Pons (tissue), 1 donor: ENCODE measurements at regions not wholly inside any gene's neighbourhood (a gene's known extent, or its start where the extent isn't known, plus 50 kb on each side); places are given as distances from the start of the nearest gene placed in this dataset.

Experiments
- DNase-seq: peaks from one replicate; pipeline ENCODE4 v3.0.0-alpha.2; 2016; ENCODE audit warnings: low spot score

DNA sequence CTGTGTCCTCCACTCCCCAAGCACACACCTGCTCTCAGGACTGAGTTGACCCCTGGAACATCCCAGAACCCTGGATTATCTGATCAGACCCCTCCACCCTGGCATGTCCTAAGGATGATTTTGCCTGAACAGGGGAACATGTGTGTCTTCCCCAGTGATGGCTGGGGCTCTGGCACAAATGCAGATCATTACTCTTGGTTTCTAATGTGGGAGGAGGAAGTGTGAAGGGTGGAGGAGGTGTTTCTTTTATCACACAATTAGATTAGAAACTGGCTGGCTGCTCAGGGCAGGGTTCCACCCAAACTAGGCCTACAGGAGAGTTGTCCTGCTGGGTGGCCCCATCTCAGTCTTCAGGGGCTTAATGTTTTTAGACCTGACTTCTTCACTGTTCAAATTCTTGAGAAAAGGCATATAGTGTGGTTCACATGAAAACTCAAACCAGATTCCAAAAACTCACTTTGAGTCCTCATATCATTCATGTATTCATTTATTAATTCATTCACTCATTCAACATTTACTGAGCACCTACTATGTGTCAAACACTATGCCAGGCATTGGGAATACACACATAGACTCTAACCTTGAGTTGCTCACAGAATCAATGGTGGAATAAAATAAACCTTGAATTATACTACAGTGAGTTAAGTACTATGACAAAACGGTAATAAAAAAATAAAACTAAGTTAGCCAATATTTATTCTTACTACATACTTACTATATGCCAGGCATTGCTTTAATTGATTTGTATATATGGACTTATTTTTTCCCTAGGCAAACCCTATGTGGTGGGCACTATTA, 221.8 kb upstream of the JUN start:
- DNase-seq = no peak

DNA sequence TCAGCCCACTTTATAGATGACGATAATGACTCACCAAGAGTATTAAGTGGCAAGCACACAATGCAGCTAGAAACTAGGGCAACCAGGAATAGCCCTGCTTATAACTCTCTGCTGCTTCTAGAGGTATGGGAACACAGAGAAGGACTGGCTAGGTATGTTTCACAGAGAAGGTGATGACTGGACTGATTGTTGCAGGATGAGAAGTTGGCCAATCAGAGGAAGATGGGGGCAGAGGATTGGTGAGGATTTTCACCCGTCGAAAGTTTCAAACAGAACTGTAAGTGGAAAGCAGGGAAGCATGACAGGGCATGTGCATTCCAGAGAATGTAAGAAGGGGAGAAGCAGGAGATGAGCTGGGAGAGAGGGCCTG, 222.4 kb upstream of the JUN start:
- DNase-seq = no peak

DNA sequence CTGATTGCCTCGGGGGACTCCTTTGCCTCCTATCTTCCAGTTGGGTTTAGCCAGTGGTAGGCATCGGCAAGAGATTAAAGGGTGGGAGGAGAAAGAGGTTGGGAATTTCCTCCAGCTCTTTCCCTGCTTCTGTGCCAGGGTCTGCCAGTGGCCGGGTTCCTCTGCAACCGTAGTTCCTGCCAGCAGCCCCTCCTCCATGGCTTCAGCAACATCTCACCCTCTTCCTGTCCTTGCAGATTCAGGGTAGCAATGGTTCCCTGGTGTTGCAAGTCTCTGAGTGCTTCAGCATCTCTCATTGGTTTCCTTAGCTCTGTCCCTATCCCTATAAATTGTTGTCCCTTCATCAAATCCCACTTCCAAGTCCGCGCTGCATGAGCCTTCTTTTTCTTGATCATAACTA, 223.1 kb upstream of the JUN start:
- DNase-seq = no peak

DNA sequence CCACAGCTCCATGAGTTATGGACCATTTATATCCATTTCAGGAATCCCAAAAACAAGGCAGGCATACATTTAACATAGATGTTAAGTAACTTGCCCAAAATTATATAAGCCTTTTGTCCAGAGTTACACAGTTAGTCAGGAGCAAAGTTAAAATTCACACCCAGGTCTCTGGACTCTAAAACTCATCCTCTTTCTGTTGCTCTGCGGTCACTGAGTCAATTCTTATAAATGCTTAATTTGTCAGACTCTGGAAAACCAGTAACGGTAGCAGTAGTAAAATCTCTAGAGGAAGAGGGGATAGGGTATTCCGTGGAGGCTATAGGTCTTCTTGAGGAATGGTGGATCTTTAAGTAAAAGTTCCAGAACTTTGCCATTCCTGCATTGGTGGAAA, 223.6 kb upstream of the JUN start:
- no peak for DNase-seq

DNA sequence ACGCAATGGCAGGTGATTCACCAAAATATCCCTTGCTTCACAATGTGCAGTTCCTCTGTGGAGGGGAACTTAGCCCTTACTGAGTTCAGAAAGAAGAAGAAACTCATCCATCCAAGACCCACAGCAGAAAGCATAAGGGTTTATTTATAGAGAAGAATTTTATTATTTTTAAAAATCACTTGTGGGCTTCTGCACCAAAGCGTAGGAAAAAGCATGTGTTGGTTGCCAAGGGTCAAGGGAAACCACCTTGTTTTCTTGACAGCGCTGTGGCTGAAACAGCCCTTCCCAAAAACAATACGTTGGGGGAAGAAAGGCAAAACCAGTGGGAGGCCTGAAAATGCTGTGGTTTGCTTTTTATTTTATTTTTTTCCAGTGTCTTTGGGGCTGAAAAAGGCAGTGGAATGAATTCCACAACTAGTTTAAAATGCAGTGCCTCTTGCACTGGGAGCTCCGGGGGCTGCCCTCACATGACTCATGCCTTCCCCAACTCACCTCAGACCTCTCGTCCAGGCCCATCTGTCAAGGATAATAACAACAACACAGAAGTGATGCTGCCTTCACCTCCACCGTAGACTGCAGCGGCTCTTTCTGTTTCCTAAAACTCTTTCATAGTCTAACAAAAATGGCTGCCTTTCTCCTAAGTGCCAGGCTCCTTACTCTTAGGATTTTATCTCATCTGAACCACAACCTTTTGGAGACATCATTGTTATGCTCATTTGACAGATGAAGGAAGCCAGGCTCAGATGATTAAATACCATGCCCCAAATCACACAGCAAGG, 224.2 kb upstream of the JUN start:
- DNase-seq = peak; percentile 2

DNA sequence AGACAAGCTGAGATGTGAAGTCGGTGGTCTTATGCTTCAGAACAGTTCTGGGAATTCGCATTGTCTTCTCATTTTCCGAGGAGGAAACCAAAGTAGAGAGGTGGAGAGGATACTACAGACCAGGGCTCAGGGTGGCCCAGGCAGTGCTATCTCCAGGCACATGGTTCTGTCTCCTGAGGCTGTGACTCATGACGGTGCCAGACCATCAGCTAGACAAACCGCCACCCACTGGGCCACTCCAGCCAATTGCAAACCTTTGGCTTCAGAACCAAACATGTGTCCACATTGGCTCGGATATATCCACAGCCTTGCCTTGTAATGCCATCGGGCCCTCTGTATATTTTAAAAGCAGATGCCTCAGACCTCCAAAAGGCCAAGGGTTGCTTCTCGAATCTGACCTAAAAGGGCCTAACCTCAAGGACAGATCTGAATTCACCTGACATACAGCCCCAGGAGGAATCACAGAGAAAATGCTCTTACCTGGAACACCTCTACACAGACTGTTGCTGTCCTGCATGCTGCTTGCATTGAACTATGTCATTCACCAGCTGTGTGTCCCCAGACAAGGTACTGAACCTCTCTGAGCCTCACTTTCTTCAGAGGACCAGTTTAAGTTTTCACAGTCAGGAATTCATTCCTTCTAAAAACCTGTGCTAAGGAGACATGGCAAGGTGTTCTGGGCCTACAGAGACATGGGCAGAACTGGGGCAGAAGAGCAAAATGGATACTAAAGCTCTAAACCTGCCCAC, 224.9 kb upstream of the JUN start:
- no peak for DNase-seq

DNA sequence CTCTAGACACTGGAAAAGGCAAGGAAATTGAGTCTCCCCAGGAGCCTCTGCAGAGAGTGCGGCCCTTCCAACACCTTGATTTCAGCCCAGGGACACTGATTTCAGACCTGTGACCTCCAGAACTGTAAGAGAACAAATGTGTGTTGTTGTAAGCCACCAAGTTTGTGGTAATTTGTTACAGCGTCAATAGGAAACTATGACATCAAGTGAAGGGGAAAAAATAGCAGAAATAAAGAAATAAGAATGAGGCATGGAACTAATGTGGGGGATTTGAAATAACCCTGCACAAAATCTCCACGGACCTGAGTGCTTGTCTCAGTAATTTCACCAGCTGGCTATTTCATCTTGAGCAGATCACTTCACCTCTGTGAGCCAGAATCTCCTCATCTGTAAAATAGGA, 227.8 kb upstream of the JUN start:
- DNase-seq = no peak

DNA sequence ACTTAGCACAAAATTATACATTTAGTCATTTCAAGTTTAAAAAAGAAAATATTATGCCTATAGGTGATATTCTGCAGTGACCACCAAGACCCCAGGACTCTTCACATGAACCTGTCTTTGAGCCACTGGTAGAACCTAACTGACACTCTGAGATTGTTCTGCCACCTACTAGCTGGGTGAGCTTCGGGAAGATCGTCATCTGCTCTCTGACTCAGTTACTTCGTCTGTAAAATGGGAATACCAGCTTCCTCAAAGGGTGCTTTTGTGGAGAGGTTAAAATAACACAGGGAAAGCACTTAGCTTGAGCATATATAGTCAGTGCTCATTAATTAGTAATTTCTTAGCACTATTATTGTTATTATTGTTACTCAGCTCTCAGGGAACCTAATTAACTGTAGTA, 228.5 kb upstream of the JUN start:
- no peak for DNase-seq

DNA sequence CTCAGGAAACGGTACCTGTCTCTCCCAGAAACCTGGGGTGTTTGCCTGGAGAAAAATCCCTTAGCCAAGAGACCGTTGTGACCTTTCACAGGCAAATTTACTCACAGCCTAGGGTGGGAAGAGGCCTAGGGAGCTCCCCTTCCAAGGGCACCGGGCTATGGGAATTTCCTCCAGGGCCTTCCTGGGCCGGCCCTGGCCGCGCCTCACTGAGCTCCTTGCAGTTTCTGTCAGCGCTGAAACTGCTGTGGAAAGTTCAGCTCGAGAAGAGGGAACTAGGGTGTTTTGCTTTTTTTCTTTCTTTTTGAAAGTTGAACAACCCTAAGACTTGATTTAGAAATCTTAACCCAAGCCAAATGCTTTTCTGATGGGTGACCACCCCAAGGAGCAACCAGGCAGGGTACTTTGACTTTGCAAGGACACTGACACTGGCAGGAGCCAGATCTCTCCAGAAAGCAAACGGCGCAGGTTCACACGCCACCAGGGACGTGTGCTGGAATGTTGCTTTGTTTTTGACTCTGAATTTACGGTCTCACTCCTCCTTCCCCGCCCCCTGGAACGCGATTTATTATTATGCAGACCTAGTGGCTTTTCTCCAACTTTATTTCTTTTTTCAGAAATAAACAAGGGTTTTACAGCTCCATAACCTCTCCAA, 229.6 kb upstream of the JUN start:
- peak; percentile 16 for DNase-seq

DNA sequence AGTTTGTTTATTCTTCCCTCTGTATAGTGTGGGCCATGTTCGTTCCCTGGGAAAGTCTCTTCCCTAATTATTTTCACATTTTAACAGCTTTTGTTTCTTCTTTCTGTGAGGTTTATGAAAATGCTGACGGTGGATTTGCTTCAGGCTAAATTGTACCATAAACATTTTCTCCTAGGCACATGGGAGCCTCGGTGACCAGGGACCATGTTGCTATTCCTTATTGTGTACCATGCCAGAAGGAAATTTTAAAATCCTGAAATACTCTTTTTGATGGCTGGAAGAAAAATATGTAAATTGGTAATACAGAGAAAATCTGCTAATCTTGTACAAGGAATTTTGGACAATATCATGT, 230.1 kb upstream of the JUN start:
- DNase-seq = no peak

DNA sequence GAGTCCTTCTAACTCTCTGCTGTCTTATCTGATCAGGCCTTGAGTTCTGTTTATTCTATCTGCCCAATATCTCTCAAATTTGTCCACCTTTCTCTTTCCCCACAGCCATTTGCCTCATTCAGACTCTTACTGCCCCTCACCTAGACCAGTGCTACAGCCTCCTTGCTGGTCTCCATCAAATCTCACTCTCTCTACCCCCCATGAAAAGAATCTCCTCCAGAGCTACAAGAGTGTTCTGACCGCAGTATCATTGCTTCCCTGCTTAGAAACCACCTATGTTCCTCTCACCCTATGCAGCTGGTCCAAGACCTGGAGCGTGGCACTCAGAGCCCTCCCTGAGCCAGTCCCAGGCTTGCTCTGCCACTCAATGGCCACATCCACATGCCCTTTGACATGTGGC, 231.0 kb upstream of the JUN start:
- no peak for DNase-seq

DNA sequence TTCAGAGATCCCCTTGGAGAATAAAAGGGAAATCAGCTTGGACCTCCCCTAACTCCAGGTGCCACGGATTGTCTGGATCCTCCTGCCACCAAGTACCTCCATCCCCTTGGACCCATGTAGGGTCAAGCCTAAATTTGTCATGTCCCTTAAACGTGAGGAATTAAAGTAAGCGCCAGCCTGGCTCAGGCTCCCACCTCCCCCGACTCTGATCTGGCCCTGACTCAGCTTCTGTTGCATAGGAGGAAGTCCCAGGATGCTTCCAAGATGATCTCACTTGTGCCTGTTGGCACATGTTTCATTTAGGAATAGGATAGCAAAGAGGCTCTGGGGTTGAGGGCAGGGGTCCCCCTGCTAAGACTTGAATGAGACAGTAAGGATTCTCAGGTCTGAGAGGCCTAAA, 231.9 kb upstream of the JUN start:
- DNase-seq = no peak

DNA sequence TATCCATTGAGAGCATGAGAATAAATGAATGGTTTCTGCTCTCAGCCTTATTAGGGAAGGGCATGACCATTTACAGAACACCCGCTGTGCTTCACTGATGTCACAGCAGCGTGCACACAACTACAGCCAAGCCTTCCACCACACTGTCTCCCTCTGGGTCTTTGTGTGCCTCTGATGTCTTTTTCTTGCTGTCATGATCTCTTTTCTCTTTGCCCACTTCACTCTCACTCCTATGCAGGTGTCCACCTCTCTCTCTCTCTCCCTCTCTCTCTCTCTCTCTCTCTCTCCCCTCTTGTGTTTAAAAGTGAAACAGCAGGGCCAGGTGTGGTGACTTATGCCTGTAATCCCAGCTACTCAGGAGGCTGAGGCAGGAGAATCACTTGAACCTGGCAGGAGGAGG, 232.5 kb upstream of the JUN start:
- DNase-seq = no peak

DNA sequence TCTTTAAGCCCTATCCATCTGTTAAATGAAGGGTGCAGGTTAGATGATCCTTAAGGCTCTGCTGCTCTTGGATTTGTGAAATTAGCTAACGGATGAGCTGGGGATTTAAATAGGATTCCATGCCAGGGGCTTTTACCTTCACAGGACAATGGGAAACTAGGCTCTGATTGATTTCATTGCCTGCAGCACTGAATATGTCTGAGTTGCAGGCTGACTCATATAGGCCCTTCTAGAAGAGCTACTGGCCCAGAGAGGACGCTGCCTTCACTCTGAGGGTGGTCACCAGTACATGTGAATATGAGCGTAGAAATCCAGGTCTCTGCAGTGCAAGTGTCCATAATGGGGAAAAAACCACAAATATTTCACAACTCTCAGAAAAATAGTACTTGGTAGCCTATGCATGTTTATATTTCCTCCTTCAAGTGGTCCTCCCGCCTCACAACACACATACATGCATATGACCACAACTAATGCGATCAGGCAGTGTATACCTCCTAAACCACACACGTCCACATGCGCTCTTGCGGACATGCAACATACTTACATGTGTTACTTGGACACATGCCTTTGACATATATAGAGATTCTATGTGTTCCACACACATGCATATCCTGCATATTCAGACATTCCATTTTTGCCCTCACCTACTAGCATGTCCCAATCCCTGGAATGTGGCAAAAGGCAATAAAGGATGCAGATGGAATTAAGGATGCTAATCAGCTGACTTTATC, 233.8 kb upstream of the JUN start:
- no peak for DNase-seq

DNA sequence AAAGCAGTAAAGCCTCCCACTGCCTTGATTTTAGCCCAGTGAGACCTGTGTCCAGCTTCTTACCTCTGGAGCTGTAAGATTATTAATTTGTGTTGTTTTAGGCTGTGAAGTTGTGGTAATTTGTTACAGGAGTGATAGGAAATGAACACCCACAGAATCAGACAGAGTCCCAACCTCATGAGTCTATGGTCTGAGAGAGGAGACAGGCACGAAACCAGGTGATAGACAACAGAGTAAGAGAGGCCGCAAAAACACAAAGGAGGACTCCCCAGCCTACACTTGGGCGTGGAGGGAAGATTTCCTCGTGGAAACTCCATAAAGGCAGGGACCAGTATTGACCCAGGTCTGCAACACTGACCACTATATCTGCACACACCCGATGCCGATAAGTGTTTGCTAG, 234.6 kb upstream of the JUN start:
- no peak for DNase-seq

DNA sequence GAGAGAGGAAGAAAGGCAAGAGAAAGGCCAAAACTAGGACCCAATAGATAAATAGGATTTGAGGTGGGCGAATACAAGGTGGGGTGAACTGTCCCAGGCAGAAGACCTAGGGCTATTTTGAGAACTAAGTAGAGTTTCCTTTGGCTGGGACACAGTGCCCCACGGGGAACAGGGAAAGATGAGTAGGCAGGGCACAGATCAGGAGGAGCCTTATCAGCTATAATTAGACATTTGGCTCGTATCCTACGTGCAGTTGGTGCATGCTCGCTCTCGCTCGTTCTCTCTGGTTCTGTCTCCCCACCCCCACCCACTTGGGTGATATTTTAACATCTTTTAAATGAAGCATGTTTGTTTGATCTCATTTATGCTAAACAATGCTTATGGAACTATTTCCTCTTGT, 235.0 kb upstream of the JUN start:
- no peak for DNase-seq

DNA sequence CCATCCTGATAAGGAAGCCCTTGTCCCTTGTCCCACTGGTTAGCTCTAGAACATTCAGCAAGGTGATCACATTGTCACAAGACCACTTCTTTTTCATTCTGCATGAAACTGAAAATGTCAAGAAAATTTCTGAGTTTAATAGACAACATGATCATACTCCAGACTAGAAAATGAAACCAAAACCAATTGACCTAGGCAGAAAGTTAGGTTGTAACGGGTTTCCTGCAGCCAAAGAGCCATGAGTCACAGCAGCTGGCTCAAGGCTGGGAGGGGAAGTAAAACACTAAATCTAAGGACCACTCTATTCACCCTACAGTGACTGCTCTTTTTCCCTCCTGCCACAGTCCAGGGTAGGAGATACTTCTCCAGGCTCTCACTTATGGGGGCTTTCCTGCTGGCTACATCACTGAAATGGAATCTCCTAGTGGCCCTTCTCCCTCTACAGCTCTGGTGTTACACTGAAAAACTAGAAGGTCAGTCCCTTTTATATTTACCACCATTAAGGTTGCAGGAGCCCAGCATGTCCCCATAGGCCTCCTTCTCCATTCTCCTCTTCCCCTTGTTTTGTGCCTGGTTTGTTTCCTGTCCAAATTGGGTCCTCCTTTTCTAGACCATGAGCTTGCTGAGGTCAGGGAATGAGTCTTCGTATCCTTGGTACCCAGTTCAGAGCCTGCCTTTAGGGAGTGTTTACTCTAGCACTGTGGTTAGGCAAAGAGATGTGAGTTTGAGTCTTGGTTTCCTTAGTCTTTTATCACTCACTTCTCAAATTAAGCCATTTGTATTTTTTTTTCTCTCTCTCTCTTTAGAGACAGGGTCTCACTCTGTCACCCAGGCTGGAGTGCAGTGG, 236.5 kb upstream of the JUN start:
- DNase-seq = peak; percentile 66

DNA sequence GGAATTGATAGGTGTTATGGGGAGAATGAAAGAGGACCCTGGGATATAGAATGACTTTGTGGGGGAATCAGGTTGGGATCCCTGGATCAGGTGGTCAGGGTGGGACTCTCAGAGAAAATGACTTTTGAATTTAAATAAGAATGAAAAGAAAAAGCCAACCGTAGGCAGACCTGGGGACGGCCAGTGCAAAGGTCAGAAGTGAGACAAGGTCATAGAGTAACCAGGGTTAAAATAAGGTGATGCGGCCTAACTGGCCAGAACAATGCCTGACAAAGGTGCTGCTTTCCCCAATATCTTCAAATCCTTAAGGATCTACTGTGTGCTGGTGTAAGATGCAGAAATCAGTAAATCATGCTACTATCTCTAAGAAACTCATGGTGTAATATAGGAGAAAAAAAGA, 238.4 kb upstream of the JUN start:
- no peak for DNase-seq

DNA sequence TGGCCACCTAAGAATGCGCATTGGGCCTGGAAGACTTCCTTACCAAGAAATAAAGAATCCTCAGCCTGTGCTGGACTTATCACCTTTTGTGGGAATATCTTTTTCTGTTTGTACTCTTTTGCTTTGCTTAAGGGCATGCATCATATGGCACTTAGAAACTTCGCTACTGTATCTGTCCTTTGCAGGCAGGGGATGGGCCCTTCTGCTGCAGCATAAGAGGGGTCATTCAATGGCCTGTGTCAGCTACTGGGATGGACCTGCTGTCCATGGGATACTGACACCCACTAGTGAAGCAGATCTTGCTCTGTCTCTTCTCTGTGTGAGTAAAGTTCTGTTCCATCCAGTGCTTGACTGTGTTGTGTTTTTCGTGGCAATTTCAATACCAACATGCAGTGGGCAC, 239.0 kb upstream of the JUN start:
- DNase-seq = no peak

DNA sequence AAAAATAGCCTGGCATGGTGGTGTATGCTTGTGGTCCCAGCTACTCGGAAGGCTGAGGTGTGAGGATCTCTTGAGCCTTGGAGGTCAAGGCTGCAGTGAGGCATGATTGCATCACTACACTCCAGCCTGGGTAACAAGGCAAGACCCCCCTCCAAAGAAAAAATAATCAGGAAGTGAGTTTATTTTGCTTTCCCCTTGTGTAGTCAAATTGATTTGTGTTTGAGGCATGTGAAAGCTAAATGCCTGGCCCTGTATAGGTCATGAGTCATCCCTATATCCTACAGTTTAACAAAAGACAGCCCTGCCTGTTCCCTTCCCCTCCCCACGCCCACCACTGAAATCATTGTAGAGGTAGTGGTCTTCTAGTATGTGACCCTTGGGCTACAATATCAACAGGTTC, 241.4 kb upstream of the JUN start:
- no peak for DNase-seq

DNA sequence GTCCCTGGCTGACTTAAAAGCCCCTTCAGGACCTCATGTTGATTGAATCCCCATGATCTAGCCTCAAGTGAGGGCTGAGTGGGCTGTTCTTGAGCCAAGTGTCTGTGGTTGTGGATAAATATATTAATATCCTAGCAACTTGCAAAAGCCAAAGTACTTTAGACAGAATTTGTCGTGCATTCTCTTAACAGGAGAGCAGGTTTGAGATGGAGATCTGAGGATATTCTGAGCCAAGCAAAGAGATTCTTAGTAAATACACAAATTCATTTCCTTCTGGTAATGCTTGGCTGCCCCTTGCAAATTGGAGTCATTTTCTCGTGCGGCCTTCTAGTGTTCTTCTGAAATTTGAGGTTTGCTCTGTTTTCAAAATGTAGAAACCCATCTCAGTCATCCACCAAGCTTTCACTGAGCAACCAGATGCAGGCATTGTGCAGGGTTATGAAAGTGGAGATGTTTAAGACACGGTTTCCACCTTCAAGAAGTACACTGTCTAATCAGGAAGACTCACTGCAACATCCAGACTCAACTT, 242.1 kb upstream of the JUN start:
- no peak for DNase-seq
